ENCODE measurements at regions not wholly inside any gene's neighbourhood (a gene's known extent, or its start where the extent isn't known, plus 50 kb on each side); places are given as distances from the start of the nearest gene placed in this dataset.
"Not testable (repeated sequence)": the region's sequence is repeated elsewhere in the genome, so short reads cannot be mapped to it uniquely, and the experiment has no call there.

GRCh38 chr7:119643558-119643957, 629.4 kb upstream of the KCND2 start:
- no peak for DNase-seq

GRCh38 chr7:119647286-119647685, 625.7 kb upstream of the KCND2 start:
- no peak for DNase-seq

GRCh38 chr7:119648752-119649151, 624.2 kb upstream of the KCND2 start:
- DNase-seq: not testable (repeated sequence)

- no peak for DNase-seq
Measured at GRCh38 chr7:119660080-119660479, 612.9 kb upstream of the KCND2 start.

GRCh38 chr7:119664601-119665000, 608.4 kb upstream of the KCND2 start:
- no peak for DNase-seq

- no peak for DNase-seq
Measured at GRCh38 chr7:119665796-119666195, 607.2 kb upstream of the KCND2 start.

- DNase-seq: no peak
Measured at GRCh38 chr7:119681336-119681735, 591.6 kb upstream of the KCND2 start.

GRCh38 chr7:119684763-119685162, 588.2 kb upstream of the KCND2 start:
- DNase-seq: no peak

- no peak for DNase-seq
Measured at GRCh38 chr7:119685906-119686305, 587.1 kb upstream of the KCND2 start.

- DNase-seq: no peak
Measured at GRCh38 chr7:119688831-119689230, 584.1 kb upstream of the KCND2 start.

GRCh38 chr7:119692541-119692940, 580.4 kb upstream of the KCND2 start:
- no peak for DNase-seq

GRCh38 chr7:119694506-119694905, 578.5 kb upstream of the KCND2 start:
- DNase-seq: no peak

- DNase-seq: no peak
Measured at GRCh38 chr7:119696336-119696735, 576.6 kb upstream of the KCND2 start.

- no peak for DNase-seq
Measured at GRCh38 chr7:119703895-119704294, 569.1 kb upstream of the KCND2 start.

GRCh38 chr7:119706608-119707007, 566.4 kb upstream of the KCND2 start:
- DNase-seq: no peak

GRCh38 chr7:119708891-119709290, 564.1 kb upstream of the KCND2 start:
- DNase-seq: no peak

- no peak for DNase-seq
Measured at GRCh38 chr7:119711104-119711503, 561.9 kb upstream of the KCND2 start.

- DNase-seq: no peak
Measured at GRCh38 chr7:119712886-119713462, 560.0 kb upstream of the KCND2 start.

- DNase-seq: no peak
Measured at GRCh38 chr7:119713606-119714005, 559.4 kb upstream of the KCND2 start.

GRCh38 chr7:119720541-119720940, 552.4 kb upstream of the KCND2 start:
- no peak for DNase-seq

- DNase-seq: no peak
Measured at GRCh38 chr7:119724041-119724792, 548.8 kb upstream of the KCND2 start.

- no peak for DNase-seq
Measured at GRCh38 chr7:119733127-119733879, 539.7 kb upstream of the KCND2 start.

- DNase-seq: no peak
Measured at GRCh38 chr7:119737390-119737789, 535.6 kb upstream of the KCND2 start.

- not testable (repeated sequence) for DNase-seq
Measured at GRCh38 chr7:119745280-119745679, 527.7 kb upstream of the KCND2 start.
